ENCODE measurements at regions not wholly inside any gene's neighbourhood (a gene's known extent, or its start where the extent isn't known, plus 50 kb on each side); places are given as distances from the start of the nearest gene placed in this dataset.

DNA sequence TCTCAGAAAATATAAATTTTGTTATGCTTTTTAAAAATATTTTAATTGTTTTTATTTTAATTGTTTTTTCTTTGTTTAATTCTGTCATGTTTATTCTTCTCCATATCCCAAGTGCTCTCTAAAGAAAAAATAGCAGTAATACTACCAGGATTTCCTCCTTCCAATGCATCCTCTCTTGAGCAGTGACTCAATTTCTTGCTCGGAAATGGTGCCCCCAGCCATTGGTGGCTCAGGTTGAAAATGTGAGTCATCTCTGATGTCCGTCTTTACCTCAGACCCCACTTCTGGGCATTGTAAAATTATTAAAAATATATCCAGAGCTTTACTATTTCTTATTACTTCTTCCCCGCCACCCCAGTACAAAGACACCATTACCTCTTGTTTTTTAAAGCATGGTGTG, 898.5 kb downstream of the METTL15 start:
- no peaks in the 10 kb centered on the region for H3K36me3 Mint-ChIP-seq (ENCODE audit: insufficient read depth, unreplicated experiment)
- H3K4me1 Mint-ChIP-seq (ENCODE audit: low read depth, unreplicated experiment) = no peaks in the 10 kb centered on the region
- no peak for DNase-seq
- peaks cover 4% of the 10 kb centered on the region for H3K9me3 Mint-ChIP-seq (ENCODE audit: low read depth, unreplicated experiment)
- no peak for TF ChIP-seq CTCF (IDR thresholded peaks at IDR 0.05; ENCODE audit: unreplicated experiment)
- no peak overlapping the region for H3K27ac Mint-ChIP-seq (ENCODE audit: unreplicated experiment)
- intact Hi-C loops (cut with micrococcal nuclease; ENCODE audit: unreplicated experiment) = loop anchor here (10.0 kb wide), 1 partner anchor 882 kb away; no protein-coding TSS in a partner anchor
- H3K27me3 Mint-ChIP-seq (ENCODE audit: unreplicated experiment) = no peaks in the 10 kb centered on the region
- CTCF ChIA-PET = no interaction called here
- BruUV-seq (replicated peaks) = no TSS peak
- no peak overlapping the region for H3K4me3 Mint-ChIP-seq (ENCODE audit: low read depth, unreplicated experiment)

GRCh38 chr11:29005401-29005980, 897.3 kb downstream of the METTL15 start:
- Mint-ChIP-seq H3K4me1 (ENCODE audit: low read depth, unreplicated experiment) (no peaks in the 10 kb centered on the region), H3K27ac (ENCODE audit: unreplicated experiment) (no peak overlapping the region), H3K4me3 (ENCODE audit: low read depth, unreplicated experiment) (no peak overlapping the region), H3K27me3 (ENCODE audit: unreplicated experiment) (no peaks in the 10 kb centered on the region), H3K9me3 (ENCODE audit: low read depth, unreplicated experiment) (peaks cover 4% of the 10 kb centered on the region), H3K36me3 (ENCODE audit: insufficient read depth, unreplicated experiment) (no peaks in the 10 kb centered on the region)
- intact Hi-C loops (cut with micrococcal nuclease; ENCODE audit: unreplicated experiment) = loop anchor here (10.0 kb wide), 1 partner anchor 881 kb away; no protein-coding TSS in a partner anchor
- no peak for TF ChIP-seq CTCF (IDR thresholded peaks at IDR 0.05; ENCODE audit: unreplicated experiment)
- CTCF ChIA-PET = no interaction called here
- no peak for DNase-seq
- no TSS peak for BruUV-seq (replicated peaks)

- intact Hi-C loops (cut with micrococcal nuclease; ENCODE audit: unreplicated experiment) = loop anchor here (10.0 kb wide), 1 partner anchor 878 kb away; no protein-coding TSS in a partner anchor
- H3K9me3 Mint-ChIP-seq (ENCODE audit: low read depth, unreplicated experiment) = peaks cover 4% of the 10 kb centered on the region
- H3K4me1 Mint-ChIP-seq (ENCODE audit: low read depth, unreplicated experiment) = peaks cover 8% of the 10 kb centered on the region
Measured at GRCh38 chr11:29002816-29003215, 894.6 kb downstream of the METTL15 start.

GRCh38 chr11:28999620-29000019, 891.4 kb downstream of the METTL15 start:
- no peaks in the 10 kb centered on the region for H3K27me3 Mint-ChIP-seq (ENCODE audit: unreplicated experiment)
- intact Hi-C loops (cut with micrococcal nuclease; ENCODE audit: unreplicated experiment) = loop anchor here (10.0 kb wide), 1 partner anchor 875 kb away; no protein-coding TSS in a partner anchor
- H3K4me3 Mint-ChIP-seq (ENCODE audit: low read depth, unreplicated experiment) = no peak overlapping the region
- H3K27ac Mint-ChIP-seq (ENCODE audit: unreplicated experiment) = no peak overlapping the region
- no peak for TF ChIP-seq CTCF (IDR thresholded peaks at IDR 0.05; ENCODE audit: unreplicated experiment)
- H3K36me3 Mint-ChIP-seq (ENCODE audit: insufficient read depth, unreplicated experiment) = no peaks in the 10 kb centered on the region
- H3K4me1 Mint-ChIP-seq (ENCODE audit: low read depth, unreplicated experiment) = peaks cover 8% of the 10 kb centered on the region
- no peaks in the 10 kb centered on the region for H3K9me3 Mint-ChIP-seq (ENCODE audit: low read depth, unreplicated experiment)
- no TSS peak for BruUV-seq (replicated peaks)
- CTCF ChIA-PET = interaction anchor here (0.7 kb wide), 1 partner anchor 948 kb away, joined by 3 read pairs; no protein-coding TSS in a partner anchor
- DNase-seq = no peak

More at GRCh38 chr11:29002816-29003215, 894.6 kb downstream of the METTL15 start:
- BruUV-seq (replicated peaks) = no TSS peak
- Mint-ChIP-seq H3K4me3 (ENCODE audit: low read depth, unreplicated experiment) (no peak overlapping the region), H3K27ac (ENCODE audit: unreplicated experiment) (no peak overlapping the region), H3K27me3 (ENCODE audit: unreplicated experiment) (no peaks in the 10 kb centered on the region), H3K36me3 (ENCODE audit: insufficient read depth, unreplicated experiment) (no peaks in the 10 kb centered on the region)
- TF ChIP-seq CTCF (IDR thresholded peaks at IDR 0.05; ENCODE audit: unreplicated experiment) = no peak
- CTCF ChIA-PET = interaction anchor here (0.7 kb wide), 1 partner anchor 353 kb away, joined by 3 read pairs; no protein-coding TSS in a partner anchor
- no peak for DNase-seq

Data from Calu3 (cell line).